B cell (primary cell): ENCODE measurements at regions not wholly inside any gene's neighbourhood (a gene's known extent, or its start where the extent isn't known, plus 50 kb on each side); places are given as distances from the start of the nearest gene placed in this dataset.

Source experiments
- ATAC-seq: fragments of 200-7000 bp; cut with Tn5 transposase; one replicate; pipeline ENCODE4 v1.10.0; 2021; ENCODE audit warnings: low read depth, mild to moderate bottlenecking, moderate number of reproducible peaks, moderate library complexity
- CTCF ChIA-PET: fragments of 350-600 bp; sonication (Branson Sonifier 250); formaldehyde crosslinking; loops from one replicate; lab custom pipeline; 2021; ENCODE audit warnings: antibody characterized with exemption, inconsistent platforms; lab: Charles Lee
- POLR2A ChIA-PET: fragments of 350-600 bp; sonication (Branson Sonifier 250); formaldehyde crosslinking; loops from one replicate; lab custom pipeline; 2021; ENCODE audit warnings: antibody characterized with exemption; lab: Charles Lee
- DNase-seq: peaks from one replicate; pipeline ENCODE4 v3.0.0; 2013
- H2AFZ ChIP-seq: 2 replicates; pipeline ENCODE4 v1.6.1; 2012; ENCODE audit warnings: mild to moderate bottlenecking, low read depth, low read length; ENCODE audit not compliant: insufficient read depth, poor library complexity, severe bottlenecking
- H3K27ac ChIP-seq, 2 donors: 1 replicate in 1 of 2; 2 replicates in 1 of 2; pipeline ENCODE4 v1.5.1; 2012 to 2013; ENCODE audit warnings: low read length in 2 of 2, mild to moderate bottlenecking in 2 of 2, moderate library complexity in 1 of 2
- H3K27me3 ChIP-seq, 4 experiments: fragments of 200-600 bp in 1 of 4; sonication (generic) in 1 of 4; replicated peaks in 1 of 4; 1 replicate in 2 of 4; 2 replicates in 2 of 4; pipeline versions ENCODE4 v1.6.1 to v1.7.0; 2013 to 2016; ENCODE audit warnings: low read length in 3 of 4, mild to moderate bottlenecking in 2 of 4, mixed read lengths in 1 of 4, moderate library complexity in 1 of 4; ENCODE audit not compliant: insufficient read depth in 4 of 4, control insufficient read depth in 3 of 4; ENCODE audit errors: control extremely low read depth in 1 of 4
- H3K36me3 ChIP-seq, 2 experiments: replicated peaks in 1 of 2; 1 replicate in 1 of 2; 2 replicates in 1 of 2; pipeline versions ENCODE4 v1.6.1 to v1.7.1; 2013; ENCODE audit warnings: low read length in 1 of 2; ENCODE audit not compliant: insufficient read depth in 2 of 2, control insufficient read depth in 1 of 2; ENCODE audit errors: control extremely low read depth in 1 of 2, extremely low read depth in 1 of 2
- H3K4me1 ChIP-seq, 2 donors: fragments of 200-600 bp in 1 of 2; sonication (generic) in 1 of 2; 1 replicate in 1 of 2; 2 replicates in 1 of 2; pipeline versions ENCODE4 v1.5.1 to v1.6.1; 2013 to 2017; ENCODE audit warnings: low read length in 2 of 2; ENCODE audit not compliant: control insufficient read depth in 2 of 2, insufficient read depth in 2 of 2
- H3K4me2 ChIP-seq: replicated peaks from 2 replicates; pipeline ENCODE3; 2012; ENCODE audit warnings: mild to moderate bottlenecking, low read depth, low read length; ENCODE audit not compliant: poor library complexity, severe bottlenecking
- H3K4me3 ChIP-seq, 5 experiments: fragments of 200-600 bp in 1 of 5; sonication (generic) in 1 of 5; 1 replicate in 3 of 5; 2 replicates in 2 of 5; pipeline versions ENCODE4 v1.5.1 to v1.7.0; 2011 to 2016; ENCODE audit warnings: low read length in 4 of 5, mild to moderate bottlenecking in 4 of 5, low read depth in 2 of 5, control low read depth in 1 of 5, moderate library complexity in 1 of 5; ENCODE audit not compliant: insufficient read depth in 1 of 5; ENCODE audit errors: control extremely low read depth in 1 of 5, extremely low read depth in 1 of 5
- H3K79me2 ChIP-seq: fragments of 200-600 bp; sonication (generic); one replicate; pipeline ENCODE4 v1.6.0; 2016; ENCODE audit warnings: low read length; ENCODE audit not compliant: control insufficient read depth, insufficient read depth
- H3K9ac ChIP-seq: fragments of 200-600 bp; sonication (generic); 2 replicates; pipeline ENCODE4 v1.6.1; 2017; ENCODE audit warnings: mild to moderate bottlenecking, low read length, moderate library complexity
- H3K9me3 ChIP-seq, 3 donors: one replicate each; pipeline versions ENCODE4 v1.6.1 to v1.7.1; 2013; ENCODE audit warnings: low read length in 2 of 3; ENCODE audit not compliant: control insufficient read depth in 2 of 3, insufficient read depth in 1 of 3; ENCODE audit errors: control extremely low read depth in 1 of 3
- H4K20me1 ChIP-seq: 2 replicates; pipeline ENCODE4 v1.6.0; 2012; ENCODE audit warnings: mild to moderate bottlenecking, low read length; ENCODE audit not compliant: insufficient read depth, control insufficient read depth, poor library complexity, severe bottlenecking
- H3K27ac Mint-ChIP-seq: one replicate; pipeline ENCODE4 v1.8.0; 2021; ENCODE audit warnings: mixed read lengths
- H3K27me3 Mint-ChIP-seq: one replicate; pipeline ENCODE4 v1.8.0; 2021; ENCODE audit warnings: mixed read lengths
- H3K4me1 Mint-ChIP-seq: one replicate; pipeline ENCODE4 v1.8.0; 2021; ENCODE audit warnings: mixed read lengths
- H3K4me3 Mint-ChIP-seq: one replicate; pipeline ENCODE4 v1.8.0; 2021; ENCODE audit warnings: mixed read lengths
- H3K9me3 Mint-ChIP-seq: one replicate; pipeline ENCODE4 v1.8.0; 2022; ENCODE audit warnings: mixed read lengths; ENCODE audit not compliant: insufficient read depth
- CTCF ChIP-seq: fragments of 200-600 bp; IDR thresholded peaks from one replicate; pipeline ENCODE4 v1.8.0; 2022; ENCODE audit warnings: antibody characterized with exemption, mild to moderate bottlenecking
- EZH2 ChIP-seq: IDR thresholded peaks from 2 replicates; pipeline ENCODE4 v1.6.1; 2012; ENCODE audit warnings: borderline replicate concordance, low read depth, mild to moderate bottlenecking, moderate library complexity, low read length; ENCODE audit not compliant: insufficient read depth, poor library complexity, severe bottlenecking
- WGBS: methylation state at CpG from one replicate; pipeline ENCODE4 v1.1.5; 2013; ENCODE audit warnings: missing lambda C conversion rate; ENCODE audit not compliant: insufficient coverage; 5-methylcytosine and 5-hydroxymethylcytosine counted together
- intact Hi-C: fragments of 100-400 bp; cut with micrococcal nuclease; formaldehyde crosslinking; loops from one replicate; pipeline ENCODE4 v1.10.0; 2022

- no peaks in the 10 kb centered on the region for H3K9me3 Mint-ChIP-seq
- DNase-seq = no peak
- Histone ChIP-seq H3K27me3 (no peaks in the 10 kb centered on the region), H3K4me1 (no peaks in the 10 kb centered on the region), H3K36me3 (no peaks in the 10 kb centered on the region), H4K20me1 (no peaks in the 10 kb centered on the region), H3K79me2 (no peaks in the 10 kb centered on the region), H2AFZ (no peak overlapping the region), H3K27ac (no peak overlapping the region), H3K9me3 (peaks cover 0 to 1% (median 0%) of the 10 kb centered on the region in 3 donors), H3K4me3 (no peak overlapping the region), H3K9ac (no peak overlapping the region), H3K4me2 (no peak overlapping the region)
- H3K27me3 Mint-ChIP-seq = peaks cover 12% of the 10 kb centered on the region
- WGBS = no CpG with 5 or more reads among the region's 5 CpGs
- ChIA-PET POLR2A (no interaction called here), CTCF (no interaction called here)
- ATAC-seq = no peak
- intact Hi-C loops = no loop called here
- no peaks in the 10 kb centered on the region for H3K4me1 Mint-ChIP-seq
- no peak overlapping the region for H3K4me3 Mint-ChIP-seq
- H3K27ac Mint-ChIP-seq = no peak overlapping the region
- TF ChIP-seq CTCF (no peak), EZH2 (no peak)
These were observed 177.0 kb upstream of the CNTN1 start for GRCh38 chr12:40515041-40515816.

- POLR2A ChIA-PET = no interaction called here
- no CpG with 5 or more reads among the region's 3 CpGs for WGBS
These were observed 169.4 kb upstream of the CNTN1 start for GRCh38 chr12:40522837-40523236.

More at GRCh38 chr12:40522837-40523236, 169.4 kb upstream of the CNTN1 start:
- peaks cover 0 to 1% (median 0%) of the 10 kb centered on the region in 3 donors for H3K9me3 ChIP-seq
- no peak overlapping the region for H3K4me3 ChIP-seq
- H3K4me2 ChIP-seq = no peak overlapping the region
- no peaks in the 10 kb centered on the region for H3K27me3 ChIP-seq
- no peaks in the 10 kb centered on the region for H3K36me3 ChIP-seq
- intact Hi-C loops = no loop called here
- no peaks in the 10 kb centered on the region for H3K9me3 Mint-ChIP-seq
- no peaks in the 10 kb centered on the region for H3K79me2 ChIP-seq
- no peaks in the 10 kb centered on the region for H3K27me3 Mint-ChIP-seq
- H3K4me1 ChIP-seq = no peaks in the 10 kb centered on the region
- H3K4me3 Mint-ChIP-seq = no peak overlapping the region
- H3K27ac Mint-ChIP-seq = no peak overlapping the region
- no peak overlapping the region for H3K27ac ChIP-seq
- DNase-seq (no peak), ATAC-seq (no peak)
- H3K9ac ChIP-seq = no peak overlapping the region
- no peak overlapping the region for H2AFZ ChIP-seq
- H4K20me1 ChIP-seq = no peaks in the 10 kb centered on the region
- TF ChIP-seq EZH2 = no peak
- TF ChIP-seq CTCF = no peak
- CTCF ChIA-PET = no interaction called here
- H3K4me1 Mint-ChIP-seq = no peaks in the 10 kb centered on the region
